Inflammatory macrophage treated with lipopolysaccharide for 1 hour (primary cell): ENCODE measurements at regions not wholly inside any gene's neighbourhood (a gene's known extent, or its start where the extent isn't known, plus 50 kb on each side); places are given as distances from the start of the nearest gene placed in this dataset.

Experiments used
- DNase-seq, 2 donors: peaks; one replicate each; pipeline ENCODE4 v3.0.0-alpha.2; 2020 to 2022

GRCh38 chr15:37586011-37586583 lies 348.3 kb upstream of the TMCO5A start:
- no peak for DNase-seq

- no peak for DNase-seq
Observed at GRCh38 chr15:37586976-37587375, 347.5 kb upstream of the TMCO5A start.

GRCh38 chr15:37594417-37594816 lies 340.0 kb upstream of the TMCO5A start:
- DNase-seq = no peak

- DNase-seq = no peak
Observed at GRCh38 chr15:37595426-37595970, 338.9 kb upstream of the TMCO5A start.

- no peak for DNase-seq
Observed at GRCh38 chr15:37599156-37599555, 335.3 kb upstream of the TMCO5A start.

GRCh38 chr15:37616215-37616614 lies 318.2 kb upstream of the TMCO5A start:
- DNase-seq = no peak

GRCh38 chr15:37618353-37618752 lies 316.1 kb upstream of the TMCO5A start:
- no peak for DNase-seq

GRCh38 chr15:37619358-37620042 lies 314.9 kb upstream of the TMCO5A start:
- no peak for DNase-seq

GRCh38 chr15:37625576-37625975 lies 308.9 kb upstream of the TMCO5A start:
- no peak for DNase-seq

GRCh38 chr15:37628507-37628906 lies 305.9 kb upstream of the TMCO5A start:
- DNase-seq = no peak

- DNase-seq = no peak
Observed at GRCh38 chr15:37636736-37637135, 297.7 kb upstream of the TMCO5A start.

- DNase-seq = no peak
Observed at GRCh38 chr15:37638116-37638515, 296.3 kb upstream of the TMCO5A start.

- no peak for DNase-seq
Observed at GRCh38 chr15:37638691-37639090, 295.7 kb upstream of the TMCO5A start.

- DNase-seq = no peak
Observed at GRCh38 chr15:37652646-37653417, 281.6 kb upstream of the TMCO5A start.

GRCh38 chr15:37678124-37678523 lies 256.3 kb upstream of the TMCO5A start:
- DNase-seq = no peak

- no peak for DNase-seq
Observed at GRCh38 chr15:37679627-37680026, 254.8 kb upstream of the TMCO5A start.

GRCh38 chr15:37682304-37682703 lies 252.1 kb upstream of the TMCO5A start:
- no peak for DNase-seq

GRCh38 chr15:37691911-37692310 lies 242.5 kb upstream of the TMCO5A start:
- no peak for DNase-seq

GRCh38 chr15:37693926-37694325 lies 240.5 kb upstream of the TMCO5A start:
- no peak for DNase-seq

- no peak for DNase-seq
Observed at GRCh38 chr15:37695719-37696118, 238.7 kb upstream of the TMCO5A start.

GRCh38 chr15:37698679-37699078 lies 235.8 kb upstream of the TMCO5A start:
- DNase-seq = no peak

- no peak for DNase-seq
Observed at GRCh38 chr15:37701230-37701629, 233.2 kb upstream of the TMCO5A start.

- no peak for DNase-seq
Observed at GRCh38 chr15:37709669-37710068, 224.8 kb upstream of the TMCO5A start.

- DNase-seq = no peak
Observed at GRCh38 chr15:37715101-37715500, 219.3 kb upstream of the TMCO5A start.
